Ovary (tissue), 3 donors: ENCODE measurements at regions not wholly inside any gene's neighbourhood (a gene's known extent, or its start where the extent isn't known, plus 50 kb on each side); places are given as distances from the start of the nearest gene placed in this dataset.

Experiments
- EP300 ChIP-seq: sonication (generic); formaldehyde crosslinking; IDR thresholded peaks from one replicate; pipeline ENCODE4 v1.6.1; 2017; ENCODE audit warnings: antibody characterized with exemption
- POLR2A ChIP-seq: fragments of 450-650 bp; IDR thresholded peaks from one replicate; pipeline ENCODE4 v1.6.1; 2017; ENCODE audit warnings: antibody characterized with exemption, mild to moderate bottlenecking, moderate library complexity
- TF ChIP-seq, protein P1 (sequence below), 3 donors: fragments of 450-650 bp in 2 of 3; fragments of 200-600 bp in 1 of 3; IDR thresholded peaks; one replicate each; pipeline versions ENCODE4 v1.5.1 to v1.8.0; 2016 to 2022; ENCODE audit warnings: antibody characterized with exemption in 3 of 3, mild to moderate bottlenecking in 1 of 3
- donor health status: DM: no; HTN: no; CAD: no.

DNA sequence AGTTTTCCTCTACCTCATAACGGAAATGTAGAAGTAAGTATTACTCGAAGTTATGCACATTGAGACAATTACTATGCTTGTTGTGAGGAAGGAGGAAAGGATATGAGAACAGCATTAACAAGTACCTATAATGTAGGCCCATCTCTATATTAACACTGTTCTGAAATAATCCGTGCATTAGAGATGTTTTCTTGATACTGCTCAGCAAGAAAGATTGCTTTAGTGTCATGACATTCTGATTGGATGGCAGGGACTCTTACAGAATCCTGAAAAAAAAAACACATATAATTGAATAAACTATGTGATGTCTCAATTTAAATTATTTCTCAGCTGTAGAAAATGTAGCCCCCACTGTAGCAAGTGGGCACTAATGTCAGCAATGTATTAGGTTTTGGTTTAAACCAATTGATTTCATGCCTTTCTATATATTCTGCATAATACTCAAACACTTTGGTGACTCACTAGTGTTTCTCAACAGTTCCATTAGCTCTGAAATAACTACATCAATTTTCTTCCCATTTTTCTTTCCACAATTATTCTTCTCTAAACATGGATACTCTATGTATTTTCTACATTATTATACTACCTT, 598.3 kb upstream of the BCHE start:
- TF ChIP-seq EP300 (no peak), POLR2A (no peak)
- TF ChIP-seq, protein P1, sequence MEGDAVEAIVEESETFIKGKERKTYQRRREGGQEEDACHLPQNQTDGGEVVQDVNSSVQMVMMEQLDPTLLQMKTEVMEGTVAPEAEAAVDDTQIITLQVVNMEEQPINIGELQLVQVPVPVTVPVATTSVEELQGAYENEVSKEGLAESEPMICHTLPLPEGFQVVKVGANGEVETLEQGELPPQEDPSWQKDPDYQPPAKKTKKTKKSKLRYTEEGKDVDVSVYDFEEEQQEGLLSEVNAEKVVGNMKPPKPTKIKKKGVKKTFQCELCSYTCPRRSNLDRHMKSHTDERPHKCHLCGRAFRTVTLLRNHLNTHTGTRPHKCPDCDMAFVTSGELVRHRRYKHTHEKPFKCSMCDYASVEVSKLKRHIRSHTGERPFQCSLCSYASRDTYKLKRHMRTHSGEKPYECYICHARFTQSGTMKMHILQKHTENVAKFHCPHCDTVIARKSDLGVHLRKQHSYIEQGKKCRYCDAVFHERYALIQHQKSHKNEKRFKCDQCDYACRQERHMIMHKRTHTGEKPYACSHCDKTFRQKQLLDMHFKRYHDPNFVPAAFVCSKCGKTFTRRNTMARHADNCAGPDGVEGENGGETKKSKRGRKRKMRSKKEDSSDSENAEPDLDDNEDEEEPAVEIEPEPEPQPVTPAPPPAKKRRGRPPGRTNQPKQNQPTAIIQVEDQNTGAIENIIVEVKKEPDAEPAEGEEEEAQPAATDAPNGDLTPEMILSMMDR (IDR thresholded peaks at IDR 0.05) = no peak
